HCT116 (cell line): ENCODE measurements at regions not wholly inside any gene's neighbourhood (a gene's known extent, or its start where the extent isn't known, plus 50 kb on each side); places are given as distances from the start of the nearest gene placed in this dataset.

Experiments
- ATAC-seq: fragments of 200-7000 bp; cut with Tn5 transposase; 2 replicates; pipeline ENCODE4 v1.9.1; 2020; ENCODE audit warnings: mild to moderate bottlenecking, moderate library complexity
- BruUV-seq: library from RNA; stranded (reverse); fragments of 400-500 nt; replicated peaks from 2 replicates; lab custom pipeline; 2021; lab: Mats Ljungman, UMichigan
- CTCF ChIA-PET: fragments of 300-600 bp; sonication (Branson Sonifier 250); formaldehyde crosslinking; loops from one replicate; lab custom pipeline; 2021; ENCODE audit warnings: antibody characterized with exemption; lab: Charles Lee
- POLR2A ChIA-PET: fragments of 300-600, 350-600 bp; sonication (Branson Sonifier 250); formaldehyde crosslinking; loops from one replicate; lab custom pipeline; 2021; ENCODE audit warnings: antibody characterized with exemption; lab: Charles Lee
- RAD21 ChIA-PET, 2 experiments: fragments of 300-600 bp; sonication (Branson Sonifier 250); formaldehyde crosslinking; loops; one replicate each; lab custom pipeline; 2023; ENCODE audit warnings: low total read pairs in 2 of 2; ENCODE audit not compliant: uncharacterized antibody in 2 of 2, unreplicated experiment in 2 of 2, low non-redundant PET in 1 of 2; lab: Charles Lee
- DNase-seq: peaks from one replicate; pipeline ENCODE4 v3.0.0-alpha.2; 2010; ENCODE audit warnings: low read depth, low spot score
- H2AFZ ChIP-seq: fragments of 200-600 bp; shearing (Covaris generic), sonication (generic); 2 replicates; pipeline ENCODE4 v1.6.1; 2017; ENCODE audit warnings: low read depth, mixed run types, mixed read lengths, antibody characterized with exemption, low read length; ENCODE audit not compliant: poor library complexity, severe bottlenecking
- H3K27ac ChIP-seq: 2 replicates; pipeline ENCODE4 v1.5.1; 2012; ENCODE audit warnings: low read depth, low read length
- H3K27me3 ChIP-seq: fragments of 200-600 bp; sonication (generic); 2 replicates; pipeline ENCODE4 v1.6.1; 2016; ENCODE audit warnings: mixed run types, low read length, mixed read lengths; ENCODE audit not compliant: insufficient read depth
- H3K36me3 ChIP-seq, 2 experiments: fragments of 200-500 bp in 1 of 2; fragments of 200-600 bp in 1 of 2; sonication (Bioruptor generic) in 1 of 2; sonication (generic) in 1 of 2; 2 replicates each; pipeline versions ENCODE4 v1.5.1 to v1.6.1; 2014 to 2016; ENCODE audit warnings: low read length in 2 of 2, inconsistent platforms in 1 of 2, mixed read lengths in 1 of 2, mixed run types in 1 of 2; ENCODE audit not compliant: insufficient read depth in 2 of 2, control insufficient read depth in 1 of 2
- H3K4me1 ChIP-seq, 2 experiments: fragments of 200-600 bp in 1 of 2; sonication (generic) in 1 of 2; 2 replicates each; pipeline versions ENCODE4 v1.5.1 to v1.6.1; 2012 to 2017; ENCODE audit warnings: low read length in 2 of 2, inconsistent platforms in 1 of 2, mild to moderate bottlenecking in 1 of 2, mixed read lengths in 1 of 2, mixed run types in 1 of 2, moderate library complexity in 1 of 2; ENCODE audit not compliant: insufficient read depth in 2 of 2, control insufficient read depth in 1 of 2
- H3K4me2 ChIP-seq: fragments of 200-600 bp; sonication (generic); 2 replicates; pipeline ENCODE4 v1.6.1; 2017; ENCODE audit warnings: mixed run types, low read length, mixed read lengths
- H3K4me3 ChIP-seq, 2 experiments: fragments of 200-600 bp in 1 of 2; sonication (generic) in 1 of 2; replicated peaks in 1 of 2; 2 replicates each; pipeline ENCODE4 v1.5.1; 2011 to 2016; ENCODE audit warnings: low read length in 2 of 2, control low read depth in 1 of 2, low read depth in 1 of 2, mild to moderate bottlenecking in 1 of 2, mixed read lengths in 1 of 2, mixed run types in 1 of 2
- H3K79me2 ChIP-seq: fragments of 200-600 bp; sonication (generic); 2 replicates; pipeline ENCODE4 v1.6.1; 2017; ENCODE audit warnings: mild to moderate bottlenecking, mixed run types, low read length, moderate library complexity, mixed read lengths; ENCODE audit not compliant: insufficient read depth
- H3K9ac ChIP-seq: fragments of 200-600 bp; sonication (generic); 2 replicates; pipeline ENCODE4 v1.6.1; 2016; ENCODE audit warnings: low read length, mixed read lengths
- H3K9me2 ChIP-seq: fragments of 200-600 bp; sonication (generic), shearing (Covaris generic); 2 replicates; pipeline ENCODE4 v1.6.1; 2017; ENCODE audit warnings: mixed run types, mild to moderate bottlenecking, moderate library complexity; ENCODE audit not compliant: insufficient read depth
- H3K9me3 ChIP-seq, 2 experiments: fragments of 200-500 bp in 1 of 2; fragments of 200-600 bp in 1 of 2; sonication (Bioruptor generic) in 1 of 2; sonication (generic) in 1 of 2; 2 replicates each; pipeline ENCODE4 v1.6.1; 2014 to 2017; ENCODE audit warnings: low read length in 2 of 2, mixed read lengths in 2 of 2, inconsistent platforms in 1 of 2, low read depth in 1 of 2, mild to moderate bottlenecking in 1 of 2, mixed run types in 1 of 2, moderate library complexity in 1 of 2; ENCODE audit not compliant: control insufficient read depth in 1 of 2, insufficient read depth in 1 of 2
- H4K20me1 ChIP-seq: fragments of 200-600 bp; sonication (generic), shearing (Covaris generic); 2 replicates; pipeline ENCODE4 v1.6.1; 2017; ENCODE audit warnings: mixed run types, mild to moderate bottlenecking, moderate library complexity; ENCODE audit not compliant: insufficient read depth
- ATF3 ChIP-seq: IDR thresholded peaks from 2 replicates; pipeline ENCODE4 v1.6.1; 2012
- CBX3 ChIP-seq: IDR thresholded peaks from 2 replicates; pipeline ENCODE4 v1.6.1; 2012; ENCODE audit warnings: low read depth
- EGR1 ChIP-seq: IDR thresholded peaks from 2 replicates; pipeline ENCODE4 v1.6.1; 2012; ENCODE audit warnings: low read depth
- EZH2phosphoT487 ChIP-seq: fragments of 200-600 bp; IDR thresholded peaks from 2 replicates; pipeline ENCODE4 v1.6.1; 2018; ENCODE audit warnings: antibody characterized with exemption, borderline replicate concordance
- JUND ChIP-seq: IDR thresholded peaks from 2 replicates; pipeline ENCODE4 v1.6.1; 2012
- MAX ChIP-seq: IDR thresholded peaks from 2 replicates; pipeline ENCODE4 v1.6.1; 2012
- POLR2AphosphoS5 ChIP-seq: IDR thresholded peaks from 2 replicates; pipeline ENCODE4 v1.6.1; 2011; ENCODE audit warnings: mild to moderate bottlenecking, low read depth, low read length, moderate library complexity
- RAD21 ChIP-seq: IDR thresholded peaks from 2 replicates; pipeline ENCODE4 v1.6.1; 2012; ENCODE audit warnings: low read depth, mild to moderate bottlenecking
- SIN3A ChIP-seq: IDR thresholded peaks from 2 replicates; pipeline ENCODE4 v1.6.1; 2012; ENCODE audit warnings: low read depth
- SP1 ChIP-seq: IDR thresholded peaks from 2 replicates; pipeline ENCODE4 v1.6.1; 2012; ENCODE audit warnings: low read depth
- YY1 ChIP-seq: IDR thresholded peaks from 2 replicates; pipeline ENCODE4 v1.6.1; 2011; ENCODE audit warnings: low read length, low read depth, moderate library complexity, mild to moderate bottlenecking; ENCODE audit not compliant: insufficient replicate concordance; ENCODE audit errors: extremely low read depth
- ZNF274 ChIP-seq: fragments of 200-500 bp; sonication (Bioruptor generic); IDR thresholded peaks from 2 replicates; pipeline ENCODE4 v1.6.1; 2014; ENCODE audit warnings: mild to moderate bottlenecking, low read depth, low read length, inconsistent platforms
- intact Hi-C: fragments of 100-400 bp; cut with micrococcal nuclease; formaldehyde crosslinking; loops from 2 replicates; pipeline ENCODE4 v1.10.0; 2022

- Histone ChIP-seq H3K27ac (no peak overlapping the region), H3K4me3 (no peak overlapping the region), H3K9me3 (no peaks in the 10 kb centered on the region), H3K4me2 (no peak overlapping the region), H3K36me3 (no peaks in the 10 kb centered on the region), H3K4me1 (no peaks in the 10 kb centered on the region), H4K20me1 (no peaks in the 10 kb centered on the region), H3K9me2 (no peaks in the 10 kb centered on the region), H3K27me3 (no peaks in the 10 kb centered on the region)
- BruUV-seq: no TSS peak
- CTCF ChIA-PET: no interaction called here
- no peak for ATAC-seq
- POLR2A ChIA-PET: no interaction called here
- RAD21 ChIA-PET: no interaction called here
- intact Hi-C loops: no loop called here
- DNase-seq: no peak
- TF ChIP-seq MAX (no peak), ATF3 (no peak), YY1 (no peak), ZNF274 (no peak), RAD21 (no peak), EZH2phosphoT487 (no peak), JUND (no peak), EGR1 (no peak), SP1 (no peak), POLR2AphosphoS5 (no peak)
- TF ChIP-seq, all 23 proteins: peak for 0
- H2AFZ ChIP-seq: no peak overlapping the region
- no peaks in the 10 kb centered on the region for H3K79me2 ChIP-seq
- no peak overlapping the region for H3K9ac ChIP-seq
These were observed 135.7 kb upstream of the SEL1L start for GRCh38 chr14:81669308-81669707.

GRCh38 chr14:81673930-81674329 lies 140.3 kb upstream of the SEL1L start:
- ChIA-PET CTCF (no interaction called here), RAD21 (no interaction called here)
- Histone ChIP-seq H4K20me1 (no peaks in the 10 kb centered on the region), H3K36me3 (no peaks in the 10 kb centered on the region), H3K9me2 (no peaks in the 10 kb centered on the region), H3K4me3 (no peak overlapping the region), H3K27me3 (no peaks in the 10 kb centered on the region), H3K79me2 (no peaks in the 10 kb centered on the region), H3K9ac (no peak overlapping the region), H2AFZ (no peak overlapping the region), H3K4me1 (no peaks in the 10 kb centered on the region)
- ATAC-seq: no peak
- TF ChIP-seq CBX3 (no peak), SIN3A (no peak)
- TF ChIP-seq, all 23 proteins: peak for 0
- Histone ChIP-seq H3K4me2 (no peak overlapping the region), H3K9me3 (no peaks in the 10 kb centered on the region), H3K27ac (no peak overlapping the region)
- BruUV-seq: no TSS peak
- intact Hi-C loops: no loop called here
- no peak for DNase-seq
- POLR2A ChIA-PET: no interaction called here
